ENCODE measurements at regions not wholly inside any gene's neighbourhood (a gene's known extent, or its start where the extent isn't known, plus 50 kb on each side); places are given as distances from the start of the nearest gene placed in this dataset.

DNA sequence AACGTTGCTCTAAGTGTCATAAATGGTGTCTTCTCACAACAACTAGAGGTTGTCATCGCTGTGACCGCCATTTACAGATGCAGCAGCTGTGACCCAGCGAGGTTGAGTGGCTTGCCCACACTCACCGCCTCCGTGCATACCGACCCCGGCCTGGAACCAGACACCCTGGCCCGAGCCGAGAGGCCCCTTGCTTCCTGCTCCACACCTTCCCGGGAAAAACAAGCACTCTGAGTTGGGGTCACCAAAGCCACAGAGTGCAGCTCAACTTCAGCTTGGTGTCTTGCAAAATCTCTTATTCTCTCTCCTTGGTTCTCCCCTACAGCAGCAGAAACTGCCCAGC, 115.7 kb upstream of the PPP2R2D start:
- TF ChIP-seq, protein P1, sequence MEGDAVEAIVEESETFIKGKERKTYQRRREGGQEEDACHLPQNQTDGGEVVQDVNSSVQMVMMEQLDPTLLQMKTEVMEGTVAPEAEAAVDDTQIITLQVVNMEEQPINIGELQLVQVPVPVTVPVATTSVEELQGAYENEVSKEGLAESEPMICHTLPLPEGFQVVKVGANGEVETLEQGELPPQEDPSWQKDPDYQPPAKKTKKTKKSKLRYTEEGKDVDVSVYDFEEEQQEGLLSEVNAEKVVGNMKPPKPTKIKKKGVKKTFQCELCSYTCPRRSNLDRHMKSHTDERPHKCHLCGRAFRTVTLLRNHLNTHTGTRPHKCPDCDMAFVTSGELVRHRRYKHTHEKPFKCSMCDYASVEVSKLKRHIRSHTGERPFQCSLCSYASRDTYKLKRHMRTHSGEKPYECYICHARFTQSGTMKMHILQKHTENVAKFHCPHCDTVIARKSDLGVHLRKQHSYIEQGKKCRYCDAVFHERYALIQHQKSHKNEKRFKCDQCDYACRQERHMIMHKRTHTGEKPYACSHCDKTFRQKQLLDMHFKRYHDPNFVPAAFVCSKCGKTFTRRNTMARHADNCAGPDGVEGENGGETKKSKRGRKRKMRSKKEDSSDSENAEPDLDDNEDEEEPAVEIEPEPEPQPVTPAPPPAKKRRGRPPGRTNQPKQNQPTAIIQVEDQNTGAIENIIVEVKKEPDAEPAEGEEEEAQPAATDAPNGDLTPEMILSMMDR (conservative IDR thresholded peaks at IDR 0.05; ENCODE audit: low read depth, low read length): no peak
- no peak for TF ChIP-seq EZH2 (IDR thresholded peaks at IDR 0.05; ENCODE audit: borderline replicate concordance, low read depth, low read length, poor library complexity, severe bottlenecking)
